ENCODE measurements at regions not wholly inside any gene's neighbourhood (a gene's known extent, or its start where the extent isn't known, plus 50 kb on each side); places are given as distances from the start of the nearest gene placed in this dataset.
"Not testable (repeated sequence)": the region's sequence is repeated elsewhere in the genome, so short reads cannot be mapped to it uniquely, and the experiment has no call there.

DNA sequence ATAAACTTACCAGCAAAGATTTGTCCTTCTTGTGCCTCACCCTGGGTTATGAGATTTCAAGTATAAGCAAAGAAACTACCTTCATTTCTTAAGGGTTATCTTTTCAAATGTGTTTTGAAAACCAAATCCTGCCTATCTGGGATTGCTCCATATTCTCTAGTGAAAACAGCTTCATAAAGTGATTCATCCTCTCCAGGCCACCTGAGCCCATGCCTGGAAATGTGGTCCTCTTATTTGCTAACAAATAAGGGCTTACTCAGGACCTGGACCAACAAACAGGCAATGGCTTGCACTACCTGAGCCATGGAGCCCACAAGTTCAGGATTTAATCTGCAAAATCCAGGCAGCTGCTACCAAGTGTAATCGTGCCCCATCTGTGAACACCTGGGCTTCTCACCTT lies 234.4 kb upstream of the RBBP8 start:
- DNase-seq = no peak
- TF ChIP-seq GATA1 (IDR thresholded peaks at IDR 0.05; ENCODE audit: low read depth, low read length) (no peak), POLR2A (IDR thresholded peaks at IDR 0.05; ENCODE audit: low read length) (no peak)

DNA sequence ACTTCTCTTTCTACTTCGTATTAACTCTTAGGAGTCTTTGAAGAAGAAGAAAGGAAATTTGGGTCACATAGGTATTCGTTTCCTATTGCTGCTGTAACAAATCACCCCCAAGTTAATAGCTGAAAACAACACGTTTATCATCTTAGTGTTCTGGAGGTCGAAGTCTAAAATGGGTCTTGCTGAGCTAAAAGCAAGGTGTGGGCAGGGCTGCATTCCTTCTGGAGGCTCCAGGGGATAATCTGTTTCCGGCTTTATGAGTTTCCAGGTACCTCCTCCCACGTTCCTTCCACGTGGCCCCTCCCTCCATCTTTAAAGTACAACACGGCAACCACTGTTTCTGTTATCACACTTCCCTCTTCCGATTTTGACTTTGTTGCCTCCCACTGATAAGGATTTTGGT lies 233.5 kb upstream of the RBBP8 start:
- DNase-seq = no peak
- TF ChIP-seq POLR2A (IDR thresholded peaks at IDR 0.05; ENCODE audit: low read length) = no peak
- no peak for TF ChIP-seq GATA1 (IDR thresholded peaks at IDR 0.05; ENCODE audit: low read depth, low read length)

DNA sequence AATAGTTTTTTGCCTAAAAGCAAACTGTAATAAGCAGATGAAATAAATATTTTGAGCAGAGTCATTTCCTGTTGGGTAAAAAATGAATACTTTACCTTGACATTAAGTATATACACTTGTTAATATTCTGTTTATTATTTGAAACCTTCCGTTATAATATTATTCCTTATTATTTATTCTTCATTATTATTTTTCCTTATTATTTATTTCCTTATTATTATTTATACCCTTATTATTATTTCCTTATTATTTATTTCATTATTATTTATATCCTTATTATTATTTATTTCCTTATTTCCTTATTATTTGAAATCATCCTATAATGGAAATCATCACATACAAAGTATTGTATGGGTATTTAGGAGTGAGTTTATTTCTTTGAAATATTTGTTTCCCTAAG lies 232.2 kb upstream of the RBBP8 start:
- TF ChIP-seq GATA1 (IDR thresholded peaks at IDR 0.05; ENCODE audit: low read depth, low read length) (no peak), POLR2A (IDR thresholded peaks at IDR 0.05; ENCODE audit: low read length) (no peak)
- no peak for DNase-seq

DNA sequence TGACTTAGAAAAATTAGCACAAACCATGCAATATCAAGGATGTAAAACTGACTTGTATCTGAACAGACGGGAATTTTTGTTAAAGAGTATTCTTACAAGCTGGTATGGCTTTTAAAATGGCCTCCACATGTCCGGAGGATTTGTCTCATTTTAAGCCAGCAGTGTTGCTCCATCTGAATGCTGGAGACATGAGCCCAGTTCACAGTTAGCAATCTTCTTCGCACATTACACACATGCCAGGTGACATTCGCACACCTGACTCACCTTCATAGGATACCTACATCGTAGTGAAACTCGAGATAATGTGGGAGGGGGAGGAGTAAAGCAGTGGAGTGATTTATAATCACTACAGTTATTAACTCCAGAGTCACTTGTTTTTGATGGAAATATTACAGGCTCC lies 231.8 kb upstream of the RBBP8 start:
- TF ChIP-seq GATA1 (IDR thresholded peaks at IDR 0.05; ENCODE audit: low read depth, low read length) (no peak), POLR2A (IDR thresholded peaks at IDR 0.05; ENCODE audit: low read length) (no peak)

DNA sequence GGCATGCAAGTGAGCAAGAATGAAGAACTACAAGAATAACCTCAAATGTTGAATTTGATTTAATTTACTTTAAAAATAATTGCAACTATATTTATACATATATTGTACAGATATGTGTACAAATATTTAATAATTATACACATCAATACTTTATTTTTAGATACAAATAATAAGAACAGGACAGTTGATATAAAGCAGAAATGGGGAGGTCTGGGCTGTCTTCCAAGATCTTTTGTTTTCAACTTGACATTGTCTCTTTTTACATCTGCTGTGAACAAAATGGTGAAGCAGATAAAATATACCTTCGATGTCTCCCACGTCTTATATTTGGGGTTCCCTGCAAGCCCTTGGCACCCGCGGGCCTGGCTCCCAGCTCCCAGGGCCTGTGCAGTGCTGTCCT lies 231.3 kb upstream of the RBBP8 start:
- TF ChIP-seq GATA1 (IDR thresholded peaks at IDR 0.05; ENCODE audit: low read depth, low read length) (no peak), POLR2A (IDR thresholded peaks at IDR 0.05; ENCODE audit: low read length) (no peak)
- no peak for DNase-seq

More for the DNA sequence above, 231.8 kb upstream of the RBBP8 start:
- DNase-seq = no peak

DNA sequence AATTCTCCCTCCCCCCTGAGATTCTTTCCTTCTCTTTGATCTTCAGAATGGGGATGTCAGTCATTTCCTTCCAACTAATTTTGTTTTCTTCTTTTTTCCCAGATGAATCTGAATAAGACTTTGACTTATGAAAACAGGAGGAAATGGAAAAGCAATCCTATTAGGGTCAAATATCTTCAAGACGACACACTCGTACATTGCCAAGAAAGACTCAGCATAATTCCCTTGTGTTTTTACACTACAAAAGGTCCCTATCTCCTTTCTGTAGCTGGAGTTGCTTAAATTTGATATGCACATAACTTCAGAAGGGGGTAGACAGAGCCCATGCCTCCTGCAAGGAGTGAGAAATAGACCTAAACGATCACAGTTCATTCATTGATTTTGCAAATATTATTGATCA lies 230.3 kb upstream of the RBBP8 start:
- no peak for DNase-seq
- no peak for TF ChIP-seq GATA1 (IDR thresholded peaks at IDR 0.05; ENCODE audit: low read depth, low read length)

DNA sequence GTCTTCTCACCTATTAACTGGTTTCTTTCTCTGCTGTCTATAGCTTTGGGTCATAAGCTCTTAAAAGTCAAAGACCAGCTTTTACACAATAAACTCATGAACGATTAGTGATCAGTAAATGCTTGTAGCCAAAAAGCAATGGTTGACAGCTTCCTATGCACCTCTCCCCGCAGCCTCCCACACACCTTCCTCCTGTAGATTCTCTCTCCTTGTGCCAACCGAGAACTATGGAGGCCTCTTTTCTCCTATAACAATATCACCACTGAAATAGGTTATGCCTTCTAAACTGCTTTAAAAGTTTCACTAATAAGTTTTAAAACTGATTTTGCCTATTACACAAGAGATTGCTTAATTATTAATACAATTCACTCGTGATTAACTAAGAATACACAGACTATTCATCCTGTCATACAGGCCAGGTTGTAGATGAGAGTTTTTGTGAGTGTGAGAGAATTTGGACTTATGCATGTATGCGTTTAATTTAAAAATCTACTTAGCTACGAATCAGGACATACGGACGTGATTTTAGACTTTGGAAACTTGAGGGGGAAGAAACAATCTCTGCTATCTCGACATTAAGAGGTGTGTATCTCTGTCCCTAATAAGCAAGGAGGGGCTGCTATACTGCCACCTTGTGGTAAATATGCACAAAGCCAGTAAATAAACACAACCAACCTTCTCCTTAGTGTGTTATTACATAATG lies 229.1 kb upstream of the RBBP8 start:
- TF ChIP-seq GATA1 (IDR thresholded peaks at IDR 0.05; ENCODE audit: low read depth, low read length) (no peak), POLR2A (IDR thresholded peaks at IDR 0.05; ENCODE audit: low read length) (no peak)
- peak; percentile 38 to 65 for DNase-seq

DNA sequence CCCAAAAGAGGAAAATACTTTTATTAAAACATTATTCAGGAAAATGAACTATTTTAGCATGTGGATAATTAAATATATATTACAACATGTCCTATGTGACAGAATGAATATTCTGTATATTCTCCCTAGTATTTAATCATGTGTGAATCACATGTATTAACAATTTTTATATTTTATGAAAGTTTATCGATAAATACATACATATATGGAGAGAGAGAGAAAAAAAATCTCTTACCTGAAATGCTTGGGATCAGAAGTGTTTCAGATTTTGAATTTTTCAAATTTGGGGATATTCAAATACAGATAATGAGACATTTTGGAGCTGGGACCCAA lies 228.6 kb upstream of the RBBP8 start:
- DNase-seq = no peak
- no peak for TF ChIP-seq POLR2A (IDR thresholded peaks at IDR 0.05; ENCODE audit: low read length)

DNA sequence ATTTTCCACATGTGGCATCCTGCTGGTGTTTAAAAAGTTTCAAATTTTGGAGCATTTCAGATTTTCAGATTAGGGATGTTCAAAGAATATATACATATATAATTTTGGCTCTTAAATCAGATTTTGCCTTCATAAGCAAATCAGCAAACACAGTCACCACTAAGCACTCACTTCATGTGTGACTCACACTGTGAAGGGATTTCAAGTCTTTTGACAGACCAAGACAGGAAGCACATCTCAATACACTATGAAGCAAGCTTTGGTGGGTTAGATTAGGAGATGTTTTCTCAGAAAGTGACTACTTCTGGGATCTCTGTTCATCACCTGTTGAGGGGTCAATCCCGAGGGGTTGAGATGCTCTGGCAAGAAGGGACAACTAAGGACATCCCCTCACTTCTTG lies 227.8 kb upstream of the RBBP8 start:
- no peak for DNase-seq
- TF ChIP-seq GATA1 (IDR thresholded peaks at IDR 0.05; ENCODE audit: low read depth, low read length) (no peak), POLR2A (IDR thresholded peaks at IDR 0.05; ENCODE audit: low read length) (no peak)

DNA sequence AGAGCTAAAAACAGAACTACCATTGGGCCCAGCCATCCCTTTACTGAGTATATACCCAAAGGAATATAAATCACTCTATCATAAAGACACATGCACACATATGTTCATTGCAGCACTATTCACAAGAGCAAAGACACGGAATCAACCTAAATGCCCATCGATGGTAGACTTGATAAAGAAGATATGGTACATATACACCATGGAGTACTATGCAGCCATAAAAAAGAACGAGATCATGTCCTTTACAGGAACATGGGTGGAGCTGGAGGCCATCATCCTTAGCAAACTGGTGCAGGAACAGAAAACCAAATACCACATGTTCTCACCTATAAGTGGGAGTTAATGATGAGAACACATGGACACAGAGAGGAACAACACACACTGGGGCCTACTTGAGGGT lies 227.1 kb upstream of the RBBP8 start:
- not testable (repeated sequence) for DNase-seq

DNA sequence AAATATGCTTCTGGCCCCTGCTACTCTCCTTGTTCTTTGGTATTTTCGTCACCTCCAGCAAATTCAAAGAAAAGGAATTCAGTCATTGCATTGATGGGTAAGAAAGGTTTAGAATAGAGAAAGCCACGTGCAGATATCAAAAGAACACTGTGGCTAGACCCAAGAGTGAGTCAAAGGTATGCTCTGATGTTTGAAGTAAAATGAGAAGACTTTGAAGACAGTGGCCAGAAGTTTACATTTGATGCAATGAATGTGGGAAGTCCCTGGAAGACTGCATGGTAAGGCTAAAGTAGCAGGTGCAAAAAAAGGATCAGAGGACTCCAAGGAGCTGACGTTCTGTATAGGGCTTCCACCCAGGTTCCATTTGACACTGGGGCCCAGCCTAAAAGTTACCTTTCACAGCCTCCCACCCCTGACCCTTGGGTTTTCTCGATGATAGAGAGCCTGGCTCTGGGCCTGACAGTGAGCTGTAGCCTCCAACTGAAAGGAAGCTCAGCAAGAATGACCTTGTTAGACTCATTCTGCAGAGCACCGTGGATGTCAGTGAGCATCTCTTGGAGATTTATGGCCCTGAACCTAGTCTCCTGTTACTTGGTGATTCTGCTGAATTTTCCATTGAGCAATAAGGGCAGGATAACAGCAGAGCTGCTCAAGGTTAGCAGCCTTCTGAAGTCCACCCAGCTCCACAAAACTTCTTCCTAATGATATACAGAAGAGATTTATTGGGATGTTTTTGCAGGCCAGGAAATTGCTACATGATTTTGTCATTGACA lies 223.7 kb upstream of the RBBP8 start:
- TF ChIP-seq GATA1 (IDR thresholded peaks at IDR 0.05; ENCODE audit: low read depth, low read length) = no peak
- TF ChIP-seq POLR2A (IDR thresholded peaks at IDR 0.05; ENCODE audit: low read length) = no peak
- DNase-seq = no peak

DNA sequence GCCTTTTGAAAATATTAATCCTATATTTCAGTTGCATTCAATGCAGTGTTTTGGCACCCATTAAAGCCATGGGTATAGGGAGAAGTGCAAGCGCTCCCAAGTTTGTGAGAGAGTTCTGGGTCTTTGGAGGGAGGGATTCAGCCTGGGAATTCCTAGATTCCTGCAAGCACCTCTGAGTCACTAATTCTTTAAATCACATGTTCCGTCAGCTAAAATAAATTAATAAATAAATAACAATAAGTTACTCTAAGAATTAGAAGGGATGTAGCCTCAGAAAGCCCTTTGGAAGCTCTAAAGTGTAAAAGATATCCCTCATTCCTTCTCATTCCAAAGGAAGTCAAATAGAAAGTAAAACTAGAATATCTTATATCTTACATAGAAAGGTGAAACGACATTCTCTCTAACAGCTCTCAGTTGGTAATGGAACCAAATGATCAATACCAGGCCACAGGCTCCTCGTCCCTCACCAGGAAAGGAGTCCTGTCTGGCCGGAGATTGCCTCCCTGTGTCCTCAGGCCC lies 222.4 kb upstream of the RBBP8 start:
- TF ChIP-seq GATA1 (IDR thresholded peaks at IDR 0.05; ENCODE audit: low read depth, low read length) = no peak
- no peak for TF ChIP-seq POLR2A (IDR thresholded peaks at IDR 0.05; ENCODE audit: low read length)
- DNase-seq = no peak

DNA sequence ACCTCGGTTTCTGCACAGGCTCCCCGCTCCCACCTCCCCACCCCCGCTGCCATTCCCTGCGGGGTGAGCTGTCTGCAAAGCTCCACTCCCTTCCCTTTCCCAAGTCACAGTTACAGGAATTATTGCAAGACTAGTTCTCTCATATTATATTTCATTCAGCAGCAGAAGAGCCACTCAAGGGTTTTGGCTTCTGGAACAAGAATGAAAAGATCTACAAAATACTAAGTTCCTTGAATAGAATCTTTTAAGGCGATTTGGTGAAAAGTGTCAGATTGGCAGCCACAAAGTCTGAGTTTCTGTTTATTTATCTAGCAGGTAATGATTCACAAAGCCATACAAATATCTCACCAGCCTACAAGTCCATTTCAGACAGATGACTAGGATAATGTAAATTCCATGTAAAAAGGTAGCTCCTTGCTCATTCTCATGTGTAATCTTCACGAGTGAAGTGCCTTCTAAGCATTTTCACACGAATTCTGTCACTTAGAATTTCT lies 221.9 kb upstream of the RBBP8 start:
- DNase-seq = no peak
- TF ChIP-seq GATA1 (IDR thresholded peaks at IDR 0.05; ENCODE audit: low read depth, low read length) (no peak), POLR2A (IDR thresholded peaks at IDR 0.05; ENCODE audit: low read length) (no peak)

DNA sequence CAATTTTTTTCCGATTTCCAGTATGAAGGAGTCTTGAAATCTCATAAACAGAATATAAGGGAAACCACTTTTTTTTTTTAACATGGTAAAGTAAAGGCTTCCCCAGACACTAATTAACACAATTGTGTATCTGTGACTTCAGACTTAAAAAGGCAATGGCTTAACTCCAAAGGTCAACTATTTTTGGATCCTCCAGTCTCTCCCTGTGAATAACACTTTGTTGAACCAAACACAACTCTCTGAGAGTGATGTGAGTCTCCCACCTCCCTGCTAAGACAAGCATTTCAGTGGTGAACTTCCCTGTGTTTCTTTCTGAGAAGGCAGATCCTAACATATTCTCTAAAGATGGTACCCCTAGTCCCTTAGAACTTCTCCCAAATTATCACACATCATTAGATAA lies 219.6 kb upstream of the RBBP8 start:
- DNase-seq = no peak
- TF ChIP-seq GATA1 (IDR thresholded peaks at IDR 0.05; ENCODE audit: low read depth, low read length) (no peak), POLR2A (IDR thresholded peaks at IDR 0.05; ENCODE audit: low read length) (no peak)

DNA sequence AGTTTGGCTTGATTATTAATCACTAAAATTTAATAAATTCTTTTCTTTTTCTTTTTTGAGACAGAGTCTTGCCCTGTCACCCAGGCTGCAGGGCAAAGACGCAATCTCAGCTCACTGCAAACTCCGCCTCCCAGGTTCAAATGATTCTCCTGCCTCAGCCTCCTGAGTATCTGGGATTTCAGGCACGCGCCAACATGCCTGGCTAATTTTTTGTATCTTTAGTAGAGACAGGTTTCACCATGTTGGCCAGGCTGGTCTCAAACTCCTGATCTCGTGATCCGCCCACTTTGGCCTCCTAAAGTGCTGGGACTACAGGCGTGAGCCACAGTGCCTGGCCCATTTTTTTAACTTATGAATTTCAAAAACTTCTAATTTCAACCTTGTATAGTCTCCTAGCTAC lies 215.6 kb upstream of the RBBP8 start:
- not testable (repeated sequence) for DNase-seq

Data from erythroblast (primary cell).